Ishikawa (cell line): ENCODE measurements at regions not wholly inside any gene's neighbourhood (a gene's known extent, or its start where the extent isn't known, plus 50 kb on each side); places are given as distances from the start of the nearest gene placed in this dataset.

Source experiments
- CEBPB ChIP-seq: IDR thresholded peaks from 2 replicates; pipeline ENCODE4 v1.6.1; 2012
- EGR1 ChIP-seq: IDR thresholded peaks from 2 replicates; pipeline ENCODE4 v1.6.1; 2012
- EP300 ChIP-seq: IDR thresholded peaks from 2 replicates; pipeline ENCODE4 v1.6.1; 2012; ENCODE audit warnings: borderline replicate concordance
- FOXM1 ChIP-seq: IDR thresholded peaks from 2 replicates; pipeline ENCODE4 v1.6.1; 2012; ENCODE audit warnings: low read depth, borderline replicate concordance
- NFIC ChIP-seq: IDR thresholded peaks from 2 replicates; pipeline ENCODE4 v1.6.1; 2012
- RAD21 ChIP-seq: IDR thresholded peaks from 2 replicates; pipeline ENCODE4 v1.6.1; 2012; ENCODE audit warnings: low read depth
- TAF1 ChIP-seq: IDR thresholded peaks from 2 replicates; pipeline ENCODE4 v1.6.1; 2012; ENCODE audit warnings: low read depth, mild to moderate bottlenecking
- TCF12 ChIP-seq: IDR thresholded peaks from 2 replicates; pipeline ENCODE4 v1.6.1; 2012; ENCODE audit warnings: low read depth
- TEAD4 ChIP-seq: IDR thresholded peaks from 2 replicates; pipeline ENCODE4 v1.6.1; 2012
- YY1 ChIP-seq: IDR thresholded peaks from 2 replicates; pipeline ENCODE4 v1.6.1; 2012; ENCODE audit warnings: low read depth
- ZBTB7A ChIP-seq: IDR thresholded peaks from 2 replicates; pipeline ENCODE4 v1.6.1; 2012; ENCODE audit warnings: low read depth
- TF ChIP-seq, protein P1 (sequence below): IDR thresholded peaks from 2 replicates; pipeline ENCODE4 v1.6.1; 2012
- TF ChIP-seq, protein P2 (sequence below): IDR thresholded peaks from 2 replicates; pipeline ENCODE4 v1.6.1; 2012; ENCODE audit warnings: low read depth, mild to moderate bottlenecking
- TF ChIP-seq, protein P3 (sequence below): IDR thresholded peaks from 2 replicates; pipeline ENCODE4 v1.6.1; 2012

DNA sequence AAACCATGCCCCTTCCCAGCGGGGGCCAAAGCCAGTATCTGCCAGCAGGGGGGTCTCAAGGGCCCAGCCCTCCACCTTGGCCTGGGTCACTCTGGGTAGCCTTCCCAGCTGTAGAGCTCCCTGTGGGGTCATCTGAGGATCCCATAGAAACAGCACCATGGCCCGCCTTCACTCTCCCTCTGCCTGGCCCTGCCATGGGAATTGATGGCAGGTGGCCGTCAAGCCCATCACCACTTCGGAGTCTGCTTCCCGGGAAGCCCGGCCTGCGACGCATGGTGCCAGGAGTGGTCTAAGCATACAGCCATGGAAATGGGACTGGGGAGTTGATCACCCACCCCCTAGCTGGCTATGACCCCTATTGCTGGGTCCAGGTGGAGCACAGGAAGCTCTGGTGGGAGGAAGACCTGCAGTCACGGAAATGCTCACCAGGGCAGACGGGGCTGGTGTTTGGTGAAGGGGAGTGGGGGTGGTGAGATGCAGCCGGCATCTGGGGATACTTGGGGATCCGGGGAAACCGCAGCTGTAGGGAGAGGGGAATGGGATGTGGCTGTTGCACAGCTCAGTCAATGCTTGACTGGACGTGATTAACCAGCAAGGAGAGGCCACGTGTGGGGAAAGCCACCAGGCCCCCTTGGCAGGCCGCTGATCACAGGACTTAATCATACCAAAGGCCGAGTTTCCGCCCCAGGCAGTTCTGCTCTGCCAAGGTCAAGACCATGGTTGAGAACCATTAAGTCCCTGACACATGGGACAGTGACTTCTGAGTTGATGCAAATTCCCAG, 52.2 kb upstream of the DIO3 start:
- TF ChIP-seq EP300, result no peak
- no peak for TF ChIP-seq ZBTB7A
- TF ChIP-seq, protein P1, sequence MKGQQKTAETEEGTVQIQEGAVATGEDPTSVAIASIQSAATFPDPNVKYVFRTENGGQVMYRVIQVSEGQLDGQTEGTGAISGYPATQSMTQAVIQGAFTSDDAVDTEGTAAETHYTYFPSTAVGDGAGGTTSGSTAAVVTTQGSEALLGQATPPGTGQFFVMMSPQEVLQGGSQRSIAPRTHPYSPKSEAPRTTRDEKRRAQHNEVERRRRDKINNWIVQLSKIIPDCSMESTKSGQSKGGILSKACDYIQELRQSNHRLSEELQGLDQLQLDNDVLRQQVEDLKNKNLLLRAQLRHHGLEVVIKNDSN, result no peak
- no peak for TF ChIP-seq CEBPB
- no peak for TF ChIP-seq FOXM1
- no peak for TF ChIP-seq TCF12

DNA sequence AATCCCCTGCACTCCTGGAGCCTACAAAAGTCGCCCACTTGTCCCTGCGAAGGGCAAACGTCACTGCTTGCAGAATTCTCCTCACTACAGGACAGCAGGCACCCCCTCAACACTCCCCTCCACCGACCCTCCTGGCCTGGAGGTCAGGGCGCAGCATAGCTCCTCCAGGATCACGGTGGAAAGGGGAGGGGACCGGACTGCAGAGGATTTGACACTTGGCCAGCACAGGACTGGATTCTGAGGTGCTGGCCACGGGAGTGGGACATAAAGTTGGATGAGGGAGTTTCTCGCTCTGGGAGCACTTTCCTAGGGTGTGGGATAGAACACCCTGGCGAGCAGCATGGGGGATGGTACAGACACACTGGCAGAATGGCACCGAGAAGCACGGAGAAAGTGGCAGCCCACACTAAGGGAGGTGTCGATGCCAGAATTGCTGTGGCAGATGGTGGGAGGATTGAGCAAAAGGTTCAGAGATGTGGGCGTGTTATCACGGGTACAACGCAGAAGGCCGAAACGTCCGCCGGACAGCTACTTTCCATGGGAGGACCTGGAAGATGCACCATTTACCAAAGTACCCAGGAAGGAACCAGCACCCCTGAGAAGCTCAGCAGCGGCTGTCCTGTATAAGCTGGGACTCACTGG, 51.4 kb upstream of the DIO3 start:
- TF ChIP-seq TAF1 (no peak), RAD21 (no peak)

DNA sequence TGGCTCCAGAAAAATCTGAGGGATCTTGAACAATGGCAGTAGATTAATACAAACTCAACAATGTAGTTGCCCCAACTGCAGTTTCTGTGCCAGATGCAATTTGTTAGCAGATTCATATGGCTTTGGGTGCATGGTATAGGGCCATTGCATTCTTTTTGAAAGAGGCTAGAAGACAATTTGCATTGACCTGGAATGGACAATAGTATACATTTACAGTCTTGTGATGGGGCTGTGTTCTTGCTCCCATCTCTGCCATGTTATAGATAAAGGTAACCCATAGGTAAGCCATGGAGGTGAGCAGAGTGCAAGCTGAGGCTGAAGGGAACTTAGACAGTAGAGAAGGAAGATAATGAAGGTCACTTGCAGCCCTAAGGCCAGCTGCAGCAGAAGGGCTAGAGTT, 50.1 kb upstream of the DIO3 start:
- TF ChIP-seq TAF1, result no peak
- TF ChIP-seq TEAD4, result no peak
- TF ChIP-seq, protein P1, result no peak
- no peak for TF ChIP-seq FOXM1
- TF ChIP-seq, protein P2, sequence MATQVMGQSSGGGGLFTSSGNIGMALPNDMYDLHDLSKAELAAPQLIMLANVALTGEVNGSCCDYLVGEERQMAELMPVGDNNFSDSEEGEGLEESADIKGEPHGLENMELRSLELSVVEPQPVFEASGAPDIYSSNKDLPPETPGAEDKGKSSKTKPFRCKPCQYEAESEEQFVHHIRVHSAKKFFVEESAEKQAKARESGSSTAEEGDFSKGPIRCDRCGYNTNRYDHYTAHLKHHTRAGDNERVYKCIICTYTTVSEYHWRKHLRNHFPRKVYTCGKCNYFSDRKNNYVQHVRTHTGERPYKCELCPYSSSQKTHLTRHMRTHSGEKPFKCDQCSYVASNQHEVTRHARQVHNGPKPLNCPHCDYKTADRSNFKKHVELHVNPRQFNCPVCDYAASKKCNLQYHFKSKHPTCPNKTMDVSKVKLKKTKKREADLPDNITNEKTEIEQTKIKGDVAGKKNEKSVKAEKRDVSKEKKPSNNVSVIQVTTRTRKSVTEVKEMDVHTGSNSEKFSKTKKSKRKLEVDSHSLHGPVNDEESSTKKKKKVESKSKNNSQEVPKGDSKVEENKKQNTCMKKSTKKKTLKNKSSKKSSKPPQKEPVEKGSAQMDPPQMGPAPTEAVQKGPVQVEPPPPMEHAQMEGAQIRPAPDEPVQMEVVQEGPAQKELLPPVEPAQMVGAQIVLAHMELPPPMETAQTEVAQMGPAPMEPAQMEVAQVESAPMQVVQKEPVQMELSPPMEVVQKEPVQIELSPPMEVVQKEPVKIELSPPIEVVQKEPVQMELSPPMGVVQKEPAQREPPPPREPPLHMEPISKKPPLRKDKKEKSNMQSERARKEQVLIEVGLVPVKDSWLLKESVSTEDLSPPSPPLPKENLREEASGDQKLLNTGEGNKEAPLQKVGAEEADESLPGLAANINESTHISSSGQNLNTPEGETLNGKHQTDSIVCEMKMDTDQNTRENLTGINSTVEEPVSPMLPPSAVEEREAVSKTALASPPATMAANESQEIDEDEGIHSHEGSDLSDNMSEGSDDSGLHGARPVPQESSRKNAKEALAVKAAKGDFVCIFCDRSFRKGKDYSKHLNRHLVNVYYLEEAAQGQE, result no peak
- TF ChIP-seq YY1, result no peak
- TF ChIP-seq ZBTB7A, result no peak
- TF ChIP-seq EP300, result no peak
- TF ChIP-seq CEBPB, result no peak
- no peak for TF ChIP-seq NFIC
- TF ChIP-seq EGR1, result no peak
- TF ChIP-seq RAD21, result no peak
- TF ChIP-seq, protein P3, sequence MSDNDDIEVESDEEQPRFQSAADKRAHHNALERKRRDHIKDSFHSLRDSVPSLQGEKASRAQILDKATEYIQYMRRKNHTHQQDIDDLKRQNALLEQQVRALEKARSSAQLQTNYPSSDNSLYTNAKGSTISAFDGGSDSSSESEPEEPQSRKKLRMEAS, result no peak
